ENCODE measurements at regions not wholly inside any gene's neighbourhood (a gene's known extent, or its start where the extent isn't known, plus 50 kb on each side); places are given as distances from the start of the nearest gene placed in this dataset.

DNA sequence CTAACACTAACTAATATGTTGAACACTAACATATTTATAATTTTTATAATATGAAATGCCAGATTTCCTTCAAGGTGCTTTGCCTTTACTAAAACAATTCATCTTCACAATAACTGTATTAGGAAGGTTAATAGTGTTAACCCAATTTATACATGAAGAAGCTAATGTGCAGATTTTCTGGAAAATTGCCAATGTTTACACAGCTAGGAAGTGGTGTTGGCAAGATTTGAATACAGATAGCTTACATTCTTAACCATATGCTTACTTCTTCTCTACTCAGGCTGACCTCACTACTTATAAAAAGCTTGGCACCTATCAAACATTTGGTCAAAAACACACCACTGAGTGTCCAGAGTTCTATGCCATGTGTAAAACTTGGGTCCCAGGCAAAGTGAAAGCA, 445.4 kb upstream of the ITGA1 start:
- no peak for TF ChIP-seq POLR2AphosphoS5 (IDR thresholded peaks at IDR 0.05; ENCODE audit: borderline replicate concordance, low read depth, low read length)
- no peak for TF ChIP-seq EZH2 (IDR thresholded peaks at IDR 0.05)
- no peak for TF ChIP-seq FOXP2 (optimal IDR thresholded peaks at IDR 0.05; ENCODE audit: control extremely low read depth, extremely low read length, insufficient read depth)

Data from SK-N-MC (cell line).